ENCODE measurements at regions not wholly inside any gene's neighbourhood (a gene's known extent, or its start where the extent isn't known, plus 50 kb on each side); places are given as distances from the start of the nearest gene placed in this dataset.

DNA sequence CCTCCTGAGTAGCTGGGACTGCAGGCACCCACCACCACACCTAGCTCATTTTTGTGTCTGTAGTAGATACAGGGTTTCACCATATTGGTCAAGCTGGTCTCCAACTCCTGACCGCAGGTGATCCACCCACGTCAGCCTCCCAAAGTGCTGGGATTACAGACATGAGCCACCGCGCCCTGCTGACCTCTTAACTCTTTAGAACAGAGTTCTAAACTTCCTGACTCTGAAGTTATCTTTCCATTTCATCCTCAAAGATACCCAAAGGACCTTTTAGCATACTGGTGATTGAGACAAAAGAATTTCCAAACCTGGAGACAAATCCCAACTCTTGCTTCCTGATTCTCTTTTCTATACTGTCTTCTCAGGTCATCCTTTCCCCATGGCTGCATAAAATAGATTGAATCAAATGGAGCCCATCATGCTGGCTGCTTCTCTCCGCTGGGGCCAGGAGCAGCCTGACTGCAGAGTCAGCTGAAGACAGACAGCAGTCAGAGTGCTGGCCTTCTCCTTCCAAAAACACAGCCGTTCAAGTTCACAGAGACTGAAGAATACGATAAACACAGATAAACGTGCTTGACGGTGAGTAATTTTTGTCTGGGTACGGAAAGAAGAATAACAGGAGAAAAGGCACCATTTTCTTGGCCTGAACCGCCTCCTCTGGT is 76.5 kb upstream of the ATF7IP2 start:
- Mint-ChIP-seq H3K4me1 (no peaks in the 10 kb centered on the region), H3K36me3 (no peaks in the 10 kb centered on the region), H3K27ac (no peak overlapping the region), H3K27me3 (ENCODE audit: low read depth in 3 of 3) (peaks cover 0 to 3% (median 1%) of the 10 kb centered on the region in 3 donors), H3K9me3 (peaks cover 0 to 2% (median 0%) of the 10 kb centered on the region in 7 donors), H3K4me3 (no peak overlapping the region)
- Histone ChIP-seq H3K4me1 (ENCODE audit: control insufficient read depth in 1 of 2, insufficient read depth in 2 of 2, low read length in 2 of 2) (no peaks in the 10 kb centered on the region), H3K27me3 (ENCODE audit: control insufficient read depth in 2 of 2, insufficient read depth in 2 of 2, low read length in 2 of 2) (no peaks in the 10 kb centered on the region), H3K27ac (ENCODE audit: low read depth in 1 of 2, low read length in 2 of 2) (no peak overlapping the region), H3K4me3 (replicated peaks in 1 of 3; ENCODE audit: low read depth in 2 of 3, low read length in 3 of 3) (no peak overlapping the region), H2AFZ (ENCODE audit: insufficient read depth, low read depth, low read length, poor library complexity, severe bottlenecking) (no peak overlapping the region), H3K4me2 (replicated peaks; ENCODE audit: extremely low read depth, low read length, poor library complexity, severe bottlenecking) (no peak overlapping the region), H3K79me2 (ENCODE audit: insufficient read depth, low read length) (no peaks in the 10 kb centered on the region), H3K9ac (ENCODE audit: insufficient read depth, low read length, poor library complexity, severe bottlenecking) (no peak overlapping the region), H4K20me1 (ENCODE audit: insufficient read depth, low read length) (no peaks in the 10 kb centered on the region), H3K9me3 (replicated peaks in 1 of 2; ENCODE audit: control insufficient read depth in 1 of 2, insufficient read depth in 1 of 2, low read length in 2 of 2) (no peaks in the 10 kb centered on the region), H3K36me3 (replicated peaks in 1 of 2; ENCODE audit: control insufficient read depth in 1 of 2, insufficient read depth in 2 of 2, low read length in 2 of 2) (no peaks in the 10 kb centered on the region)
- WGBS (ENCODE audit: insufficient coverage): 96% methylated on average over 6 of the region's 11 CpGs
- intact Hi-C loops (cut with micrococcal nuclease): no loop called here
- no peak for DNase-seq
- no peak for TF ChIP-seq CTCF (IDR thresholded peaks at IDR 0.05)

- intact Hi-C loops (cut with micrococcal nuclease): no loop called here
- H3K27me3 Mint-ChIP-seq (ENCODE audit: low read depth in 3 of 3): peaks cover 0 to 3% (median 1%) of the 10 kb centered on the region in 3 donors
- no peaks in the 10 kb centered on the region for H3K4me1 Mint-ChIP-seq
- peaks cover 0 to 2% (median 0%) of the 10 kb centered on the region in 7 donors for H3K9me3 Mint-ChIP-seq
- no peak overlapping the region for H3K4me3 Mint-ChIP-seq
- Histone ChIP-seq H3K9ac (ENCODE audit: insufficient read depth, low read length, poor library complexity, severe bottlenecking) (no peak overlapping the region), H3K4me1 (ENCODE audit: control insufficient read depth in 1 of 2, insufficient read depth in 2 of 2, low read length in 2 of 2) (no peaks in the 10 kb centered on the region), H3K79me2 (ENCODE audit: insufficient read depth, low read length) (no peaks in the 10 kb centered on the region), H3K27ac (ENCODE audit: low read depth in 1 of 2, low read length in 2 of 2) (no peak overlapping the region), H2AFZ (ENCODE audit: insufficient read depth, low read depth, low read length, poor library complexity, severe bottlenecking) (no peak overlapping the region), H4K20me1 (ENCODE audit: insufficient read depth, low read length) (no peaks in the 10 kb centered on the region), H3K4me2 (replicated peaks; ENCODE audit: extremely low read depth, low read length, poor library complexity, severe bottlenecking) (no peak overlapping the region), H3K36me3 (replicated peaks in 1 of 2; ENCODE audit: control insufficient read depth in 1 of 2, insufficient read depth in 2 of 2, low read length in 2 of 2) (no peaks in the 10 kb centered on the region), H3K27me3 (ENCODE audit: control insufficient read depth in 2 of 2, insufficient read depth in 2 of 2, low read length in 2 of 2) (no peaks in the 10 kb centered on the region), H3K9me3 (replicated peaks in 1 of 2; ENCODE audit: control insufficient read depth in 1 of 2, insufficient read depth in 1 of 2, low read length in 2 of 2) (no peaks in the 10 kb centered on the region), H3K4me3 (replicated peaks in 1 of 3; ENCODE audit: low read depth in 2 of 3, low read length in 3 of 3) (no peak overlapping the region)
- no peak for TF ChIP-seq CTCF (IDR thresholded peaks at IDR 0.05)
- no peak overlapping the region for H3K27ac Mint-ChIP-seq
- H3K36me3 Mint-ChIP-seq: no peaks in the 10 kb centered on the region
- no peak for DNase-seq
- WGBS (ENCODE audit: insufficient coverage): 65% methylated on average over 4 of the region's 5 CpGs
Measured at GRCh38 chr16:10312008-10312407, 73.9 kb upstream of the ATF7IP2 start.

Measured in CD14-positive monocyte (primary cell).